Keratinocyte (primary cell): ENCODE measurements at regions not wholly inside any gene's neighbourhood (a gene's known extent, or its start where the extent isn't known, plus 50 kb on each side); places are given as distances from the start of the nearest gene placed in this dataset.

Experiments
- DNase-seq: peaks from one replicate; pipeline ENCODE4 v3.0.0-alpha.2; 2011; ENCODE audit warnings: low read depth, missing footprints, low spot score
- FAIRE-seq: peaks from 2 replicates; lab custom pipeline; 2011; peaks lifted over from hg19 to GRCh38; lab: Jason Lieb, UNC
- H2AFZ ChIP-seq: 2 replicates; pipeline ENCODE4 v1.6.0; 2012; ENCODE audit warnings: low read length, control low read depth, inconsistent platforms; ENCODE audit not compliant: control insufficient read depth
- H3K27ac ChIP-seq: 2 replicates; pipeline ENCODE4 v1.5.1; 2011; ENCODE audit warnings: low read length; ENCODE audit not compliant: control insufficient read depth, insufficient read depth
- H3K27me3 ChIP-seq: 3 replicates; pipeline ENCODE4 v1.6.0; 2011; ENCODE audit warnings: low read length; ENCODE audit not compliant: control insufficient read depth, insufficient read depth; ENCODE audit errors: extremely low read depth
- H3K36me3 ChIP-seq, 2 experiments: 2 replicates in 1 of 2; 3 replicates in 1 of 2; pipeline ENCODE4 v1.5.1; 2011; ENCODE audit warnings: low read length in 2 of 2, mild to moderate bottlenecking in 1 of 2; ENCODE audit not compliant: control insufficient read depth in 2 of 2, insufficient read depth in 2 of 2; ENCODE audit errors: extremely low read depth in 1 of 2
- H3K4me1 ChIP-seq: 3 replicates; pipeline ENCODE4 v1.5.1; 2011; ENCODE audit warnings: low read length; ENCODE audit not compliant: control insufficient read depth, insufficient read depth; ENCODE audit errors: extremely low read depth
- H3K4me2 ChIP-seq: 3 replicates; pipeline ENCODE4 v1.6.0; 2011; ENCODE audit warnings: low read depth, low read length; ENCODE audit not compliant: control insufficient read depth, insufficient read depth; ENCODE audit errors: extremely low read depth
- H3K4me3 ChIP-seq, 3 experiments: fragments of 200-600 bp in 1 of 3; sonication (generic) in 1 of 3; 2 replicates in 2 of 3; 3 replicates in 1 of 3; pipeline ENCODE4 v1.5.1; 2011 to 2016; ENCODE audit warnings: low read length in 3 of 3, mild to moderate bottlenecking in 3 of 3, control low read depth in 2 of 3, inconsistent platforms in 1 of 3, low read depth in 1 of 3, mixed read lengths in 1 of 3, mixed run types in 1 of 3, moderate library complexity in 1 of 3; ENCODE audit not compliant: control insufficient read depth in 2 of 3, insufficient read depth in 2 of 3; ENCODE audit errors: extremely low read depth in 1 of 3
- H3K79me2 ChIP-seq: 2 replicates; pipeline ENCODE4 v1.6.0; 2012; ENCODE audit warnings: low read length; ENCODE audit not compliant: control insufficient read depth, insufficient read depth
- H3K9ac ChIP-seq: 3 replicates; pipeline ENCODE4 v1.6.0; 2011; ENCODE audit warnings: low read length; ENCODE audit not compliant: control insufficient read depth, insufficient read depth; ENCODE audit errors: extremely low read depth
- H3K9me1 ChIP-seq: 3 replicates; pipeline ENCODE4 v1.6.0; 2011; ENCODE audit warnings: low read length; ENCODE audit not compliant: control insufficient read depth, insufficient read depth; ENCODE audit errors: extremely low read depth
- H3K9me3 ChIP-seq: 2 replicates; pipeline ENCODE4 v1.5.1; 2012; ENCODE audit warnings: low read depth, low read length; ENCODE audit not compliant: control insufficient read depth
- H4K20me1 ChIP-seq: 3 replicates; pipeline ENCODE4 v1.6.0; 2011; ENCODE audit warnings: low read length; ENCODE audit not compliant: control insufficient read depth, insufficient read depth; ENCODE audit errors: extremely low read depth
- EZH2 ChIP-seq: IDR thresholded peaks from one replicate; pipeline ENCODE4 v1.6.1; 2012; ENCODE audit warnings: inconsistent platforms, mild to moderate bottlenecking, low read length, moderate library complexity
- dilution Hi-C: fragments of 300-500 bp; cut with MboI; formaldehyde crosslinking; loops from one replicate; pipeline ENCODE4 v1.7.0; 2020; ENCODE audit warnings: low sequenced_read_pairs; ENCODE audit not compliant: extremely low pct_ligation_motif_present
- TF ChIP-seq, protein P1 (sequence below), 3 experiments: IDR thresholded peaks in 1 of 3; conservative IDR thresholded peaks in 1 of 3; optimal IDR thresholded peaks in 1 of 3; 2 replicates in 2 of 3; 3 replicates in 1 of 3; pipeline versions ENCODE3 to v1.5.1; 2011; ENCODE audit warnings: low read length in 3 of 3, mild to moderate bottlenecking in 3 of 3, moderate library complexity in 2 of 3, control low read depth in 1 of 3, inconsistent platforms in 1 of 3; ENCODE audit not compliant: insufficient read depth in 2 of 3; ENCODE audit errors: extremely low read depth in 1 of 3

DNA sequence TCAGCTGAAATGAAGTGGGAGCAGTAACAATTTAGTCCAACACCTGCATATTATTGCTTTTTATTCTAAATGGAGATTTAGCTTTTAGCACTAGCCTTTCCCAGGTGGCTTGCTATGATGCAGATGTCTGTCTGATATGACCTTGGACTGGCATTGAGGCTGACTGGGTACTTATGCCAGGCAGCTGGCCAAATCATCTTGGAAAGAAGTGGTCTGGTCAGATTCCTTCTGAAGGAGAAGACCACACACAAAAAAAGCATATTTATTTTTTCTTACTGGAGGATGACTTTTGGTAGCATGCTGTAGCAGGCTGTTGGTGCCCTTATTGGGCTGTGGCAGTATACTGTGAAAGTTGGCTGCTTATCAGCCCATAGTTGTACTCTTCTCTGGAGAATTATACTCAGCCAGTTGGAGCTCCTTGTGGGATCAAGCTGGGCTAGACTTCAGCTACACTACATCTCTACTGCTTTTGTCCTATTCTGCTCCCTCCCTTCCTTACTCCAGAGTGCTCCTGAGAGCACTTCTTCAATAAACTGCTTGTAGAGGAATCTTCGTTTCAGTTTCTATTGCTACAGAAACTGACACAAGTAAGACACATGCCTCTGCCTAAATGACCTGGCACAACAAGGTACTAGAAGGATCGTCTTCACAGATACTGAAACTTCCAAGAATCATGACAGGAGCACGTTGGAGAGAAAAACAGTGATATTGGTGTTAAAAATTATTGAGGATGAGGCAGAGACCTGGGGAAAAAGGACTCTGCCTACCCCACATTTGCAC lies 196.8 kb upstream of the RPS6KA3 start:
- FAIRE-seq, result no peak

DNA sequence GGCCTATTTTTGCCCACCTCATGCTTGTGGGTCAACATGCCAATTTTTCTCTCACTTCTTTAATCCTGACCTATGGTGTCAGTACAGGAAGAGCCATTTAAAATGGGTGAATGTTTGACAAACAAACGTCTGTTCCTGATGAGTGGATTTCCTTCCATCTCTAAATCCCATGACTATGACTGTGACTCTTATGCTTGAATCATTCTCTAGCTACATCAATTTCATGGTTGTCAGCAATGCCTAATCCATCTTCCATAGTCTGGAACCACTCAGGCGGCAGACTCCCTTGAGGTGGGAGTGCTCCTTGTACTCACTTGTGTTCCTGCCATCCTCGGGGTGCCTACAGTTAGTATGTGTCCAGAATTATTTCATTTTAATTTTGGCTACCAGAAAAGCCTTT lies 194.9 kb upstream of the RPS6KA3 start:
- DNase-seq (no peak), FAIRE-seq (no peak)
- H3K27me3 ChIP-seq, result no peaks in the 10 kb centered on the region
- TF ChIP-seq, protein P1, sequence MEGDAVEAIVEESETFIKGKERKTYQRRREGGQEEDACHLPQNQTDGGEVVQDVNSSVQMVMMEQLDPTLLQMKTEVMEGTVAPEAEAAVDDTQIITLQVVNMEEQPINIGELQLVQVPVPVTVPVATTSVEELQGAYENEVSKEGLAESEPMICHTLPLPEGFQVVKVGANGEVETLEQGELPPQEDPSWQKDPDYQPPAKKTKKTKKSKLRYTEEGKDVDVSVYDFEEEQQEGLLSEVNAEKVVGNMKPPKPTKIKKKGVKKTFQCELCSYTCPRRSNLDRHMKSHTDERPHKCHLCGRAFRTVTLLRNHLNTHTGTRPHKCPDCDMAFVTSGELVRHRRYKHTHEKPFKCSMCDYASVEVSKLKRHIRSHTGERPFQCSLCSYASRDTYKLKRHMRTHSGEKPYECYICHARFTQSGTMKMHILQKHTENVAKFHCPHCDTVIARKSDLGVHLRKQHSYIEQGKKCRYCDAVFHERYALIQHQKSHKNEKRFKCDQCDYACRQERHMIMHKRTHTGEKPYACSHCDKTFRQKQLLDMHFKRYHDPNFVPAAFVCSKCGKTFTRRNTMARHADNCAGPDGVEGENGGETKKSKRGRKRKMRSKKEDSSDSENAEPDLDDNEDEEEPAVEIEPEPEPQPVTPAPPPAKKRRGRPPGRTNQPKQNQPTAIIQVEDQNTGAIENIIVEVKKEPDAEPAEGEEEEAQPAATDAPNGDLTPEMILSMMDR (optimal IDR thresholded peaks at IDR 0.05 in 1 of 3, IDR thresholded peaks at IDR 0.05 in 1 of 3, conservative IDR thresholded peaks at IDR 0.05 in 1 of 3; ENCODE audit: extremely low read depth in 1 of 3, insufficient read depth in 2 of 3, low read length in 3 of 3), result no peak
- no peak for TF ChIP-seq EZH2
- dilution Hi-C loops, result no loop called here
- no peak overlapping the region for H3K4me3 ChIP-seq
- no peaks in the 10 kb centered on the region for H3K9me3 ChIP-seq
- no peaks in the 10 kb centered on the region for H3K9me1 ChIP-seq
- H3K79me2 ChIP-seq, result no peaks in the 10 kb centered on the region
- H4K20me1 ChIP-seq, result no peaks in the 10 kb centered on the region
- no peaks in the 10 kb centered on the region for H3K36me3 ChIP-seq
- no peak overlapping the region for H3K9ac ChIP-seq
- H3K27ac ChIP-seq, result no peak overlapping the region
- no peak overlapping the region for H3K4me2 ChIP-seq
- no peak overlapping the region for H2AFZ ChIP-seq
- H3K4me1 ChIP-seq, result no peaks in the 10 kb centered on the region

More for the DNA sequence above, 196.8 kb upstream of the RPS6KA3 start:
- H3K4me2 ChIP-seq, result no peak overlapping the region
- H3K4me3 ChIP-seq, result no peak overlapping the region
- no peaks in the 10 kb centered on the region for H3K36me3 ChIP-seq
- dilution Hi-C loops, result no loop called here
- H3K27ac ChIP-seq, result no peak overlapping the region
- no peak overlapping the region for H3K9ac ChIP-seq
- DNase-seq, result no peak
- TF ChIP-seq, protein P1 (optimal IDR thresholded peaks at IDR 0.05 in 1 of 3, IDR thresholded peaks at IDR 0.05 in 1 of 3, conservative IDR thresholded peaks at IDR 0.05 in 1 of 3; ENCODE audit: extremely low read depth in 1 of 3, insufficient read depth in 2 of 3, low read length in 3 of 3), result no peak
- TF ChIP-seq EZH2, result no peak
- no peak overlapping the region for H2AFZ ChIP-seq
- H4K20me1 ChIP-seq, result no peaks in the 10 kb centered on the region
- no peaks in the 10 kb centered on the region for H3K9me1 ChIP-seq
- no peaks in the 10 kb centered on the region for H3K27me3 ChIP-seq
- no peaks in the 10 kb centered on the region for H3K9me3 ChIP-seq
- H3K4me1 ChIP-seq, result no peaks in the 10 kb centered on the region
- H3K79me2 ChIP-seq, result no peaks in the 10 kb centered on the region
